K562 (cell line): ENCODE measurements at regions not wholly inside any gene's neighbourhood (a gene's known extent, or its start where the extent isn't known, plus 50 kb on each side); places are given as distances from the start of the nearest gene placed in this dataset.

Source experiments
- BMI1 ChIP-seq: fragments of 150-350 bp; IDR thresholded peaks from 2 replicates; pipeline ENCODE4 v1.6.1; 2014; ENCODE audit warnings: low read length
- EHMT2 ChIP-seq: fragments of 450-650 bp; IDR thresholded peaks from 2 replicates; pipeline ENCODE4 v1.6.1; 2018; ENCODE audit warnings: antibody characterized with exemption
- FIP1L1 ChIP-seq: fragments of 200-400 bp; formaldehyde crosslinking; IDR thresholded peaks from 2 replicates; pipeline ENCODE4 v1.6.1; 2018; ENCODE audit warnings: mild to moderate bottlenecking, low read depth, low read length; ENCODE audit not compliant: poor library complexity, severe bottlenecking
- GTF2E2 ChIP-seq: fragments of 200-800 bp; sonication (Bioruptor generic); IDR thresholded peaks from 2 replicates; pipeline ENCODE4 v1.6.1; 2016; ENCODE audit warnings: missing genetic modification characterization, missing compliant biosample characterization
- KLF16 ChIP-seq: IDR thresholded peaks from 2 replicates; pipeline ENCODE4 v1.6.1; 2016; ENCODE audit warnings: antibody characterized with exemption
- MCM5 ChIP-seq: fragments of 450-650 bp; IDR thresholded peaks from 2 replicates; pipeline ENCODE4 v1.6.1; 2016; ENCODE audit warnings: low read depth
- NCOA1 ChIP-seq: fragments of 450-650 bp; IDR thresholded peaks from 2 replicates; pipeline ENCODE4 v1.6.1; 2016; ENCODE audit warnings: low read depth
- NCOA6 ChIP-seq: fragments of 450-650 bp; IDR thresholded peaks from 2 replicates; pipeline ENCODE4 v1.6.1; 2017; ENCODE audit warnings: mild to moderate bottlenecking
- NEUROD1 ChIP-seq: fragments of 150-350 bp; IDR thresholded peaks from 2 replicates; pipeline ENCODE4 v1.6.1; 2014; ENCODE audit warnings: borderline replicate concordance, low read length, low read depth; ENCODE audit not compliant: partially characterized antibody
- SMARCE1 ChIP-seq: fragments of 450-650 bp; IDR thresholded peaks from 2 replicates; pipeline ENCODE4 v1.7.1; 2016; ENCODE audit warnings: mild to moderate bottlenecking
- SNRNP70 ChIP-seq: fragments of 200-400 bp; formaldehyde crosslinking; optimal IDR thresholded peaks from 2 replicates; pipeline ENCODE3; 2017; ENCODE audit warnings: low read depth, low read length
- SP1 ChIP-seq: sonication (generic); formaldehyde crosslinking; IDR thresholded peaks from 2 replicates; pipeline ENCODE4 v1.8.1; 2022; ENCODE audit warnings: mild to moderate bottlenecking, missing genetic modification reagents
- XRCC4 ChIP-seq: IDR thresholded peaks from one replicate; pipeline ENCODE4 v1.6.1; 2011; ENCODE audit not compliant: insufficient read depth, insufficient read length; ENCODE audit errors: extremely low read depth
- ZBED1 ChIP-seq: IDR thresholded peaks from 2 replicates; pipeline ENCODE4 v1.6.1; 2014
- ZNF41 ChIP-seq: fragments of 250-450 bp; sonication (Bioruptor Pico); conservative IDR thresholded peaks from 2 replicates; pipeline ENCODE4 v1.4.0; 2020; ENCODE audit warnings: mild to moderate bottlenecking
- TF ChIP-seq, protein P1 (sequence below): fragments of 450-650 bp; formaldehyde crosslinking; IDR thresholded peaks from 2 replicates; pipeline ENCODE4 v1.4.0; 2020; ENCODE audit warnings: mild to moderate bottlenecking, mixed read lengths
- TF ChIP-seq, protein P2 (sequence below): fragments of 450-650 bp; formaldehyde crosslinking; IDR thresholded peaks from 2 replicates; pipeline ENCODE4 v1.4.0; 2022; ENCODE audit warnings: missing genetic modification characterization
- TF ChIP-seq, protein P3 (sequence below), 2 experiments: fragments of 450-650 bp; IDR thresholded peaks; 2 replicates each; pipeline ENCODE4 v1.6.1; 2016
- TF ChIP-seq, protein P4 (sequence below): fragments of 450-650 bp; IDR thresholded peaks from 2 replicates; pipeline ENCODE4 v1.6.1; 2016; ENCODE audit warnings: mild to moderate bottlenecking
- TF ChIP-seq, protein P5 (sequence below): fragments of 450-650 bp; formaldehyde crosslinking; IDR thresholded peaks from 2 replicates; pipeline ENCODE4 v1.4.0; 2022; ENCODE audit warnings: missing genetic modification characterization
- TF ChIP-seq, protein P6 (sequence below): fragments of 250-450 bp; sonication (Bioruptor Pico); IDR thresholded peaks from 2 replicates; pipeline ENCODE4 v1.8.0; 2022; ENCODE audit warnings: moderate library complexity, mild to moderate bottlenecking, inconsistent platforms

DNA sequence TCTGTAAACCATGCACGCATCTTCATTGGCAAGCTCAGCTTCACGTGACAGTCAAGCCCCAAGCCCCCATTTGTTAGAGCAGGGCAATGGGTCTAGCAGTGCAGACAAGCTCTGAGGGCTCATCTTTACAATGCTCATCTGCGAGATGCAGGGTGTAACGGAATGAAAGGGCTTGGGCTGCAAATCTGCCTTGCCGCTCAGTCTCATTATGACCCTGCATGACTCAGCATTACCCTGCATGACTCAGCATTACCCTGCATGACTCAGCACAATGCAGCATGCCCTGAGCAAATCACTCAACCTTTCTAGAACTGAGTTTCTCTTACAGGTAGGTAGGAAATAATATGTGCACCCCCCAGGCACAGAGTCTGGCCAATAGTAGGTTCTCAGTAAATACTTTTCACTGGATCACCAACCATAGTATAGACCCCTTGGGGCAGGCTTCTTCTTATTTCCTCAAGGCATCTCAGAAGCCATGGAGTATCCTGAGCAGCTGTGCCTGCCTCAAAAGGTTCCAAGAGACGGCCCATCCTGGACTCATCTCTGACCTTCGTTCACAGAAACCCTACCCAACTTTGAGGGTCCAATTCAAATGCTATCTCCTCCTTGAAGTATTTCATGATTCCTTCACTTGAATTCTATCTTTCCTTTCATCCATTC, 391.3 kb upstream of the CDH5 start (continued):
- TF ChIP-seq, protein P1, sequence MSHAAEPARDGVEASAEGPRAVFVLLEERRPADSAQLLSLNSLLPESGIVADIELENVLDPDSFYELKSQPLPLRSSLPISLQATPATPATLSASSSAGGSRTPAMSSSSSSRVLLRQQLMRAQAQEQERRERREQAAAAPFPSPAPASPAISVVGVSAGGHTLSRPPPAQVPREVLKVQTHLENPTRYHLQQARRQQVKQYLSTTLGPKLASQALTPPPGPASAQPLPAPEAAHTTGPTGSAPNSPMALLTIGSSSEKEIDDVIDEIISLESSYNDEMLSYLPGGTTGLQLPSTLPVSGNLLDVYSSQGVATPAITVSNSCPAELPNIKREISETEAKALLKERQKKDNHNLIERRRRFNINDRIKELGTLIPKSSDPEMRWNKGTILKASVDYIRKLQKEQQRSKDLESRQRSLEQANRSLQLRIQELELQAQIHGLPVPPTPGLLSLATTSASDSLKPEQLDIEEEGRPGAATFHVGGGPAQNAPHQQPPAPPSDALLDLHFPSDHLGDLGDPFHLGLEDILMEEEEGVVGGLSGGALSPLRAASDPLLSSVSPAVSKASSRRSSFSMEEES (CRISPR knock-in tag): no peak
- TF ChIP-seq NCOA1 (no peak), EHMT2 (no peak), NEUROD1 (peak; percentile 42), FIP1L1 (no peak), SMARCE1 (peak; percentile 82), ZBED1 (no peak), SP1 (no peak), MCM5 (no peak), NCOA6 (no peak), BMI1 (no peak), XRCC4 (no peak), GTF2E2 (tag) (no peak), ZNF41 (CRISPR knock-in tag) (no peak), SNRNP70 (no peak), KLF16 (no peak)
- TF ChIP-seq, protein P2, sequence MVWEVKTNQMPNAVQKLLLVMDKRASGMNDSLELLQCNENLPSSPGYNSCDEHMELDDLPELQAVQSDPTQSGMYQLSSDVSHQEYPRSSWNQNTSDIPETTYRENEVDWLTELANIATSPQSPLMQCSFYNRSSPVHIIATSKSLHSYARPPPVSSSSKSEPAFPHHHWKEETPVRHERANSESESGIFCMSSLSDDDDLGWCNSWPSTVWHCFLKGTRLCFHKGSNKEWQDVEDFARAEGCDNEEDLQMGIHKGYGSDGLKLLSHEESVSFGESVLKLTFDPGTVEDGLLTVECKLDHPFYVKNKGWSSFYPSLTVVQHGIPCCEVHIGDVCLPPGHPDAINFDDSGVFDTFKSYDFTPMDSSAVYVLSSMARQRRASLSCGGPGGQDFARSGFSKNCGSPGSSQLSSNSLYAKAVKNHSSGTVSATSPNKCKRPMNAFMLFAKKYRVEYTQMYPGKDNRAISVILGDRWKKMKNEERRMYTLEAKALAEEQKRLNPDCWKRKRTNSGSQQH: no peak
- TF ChIP-seq, protein P3, sequence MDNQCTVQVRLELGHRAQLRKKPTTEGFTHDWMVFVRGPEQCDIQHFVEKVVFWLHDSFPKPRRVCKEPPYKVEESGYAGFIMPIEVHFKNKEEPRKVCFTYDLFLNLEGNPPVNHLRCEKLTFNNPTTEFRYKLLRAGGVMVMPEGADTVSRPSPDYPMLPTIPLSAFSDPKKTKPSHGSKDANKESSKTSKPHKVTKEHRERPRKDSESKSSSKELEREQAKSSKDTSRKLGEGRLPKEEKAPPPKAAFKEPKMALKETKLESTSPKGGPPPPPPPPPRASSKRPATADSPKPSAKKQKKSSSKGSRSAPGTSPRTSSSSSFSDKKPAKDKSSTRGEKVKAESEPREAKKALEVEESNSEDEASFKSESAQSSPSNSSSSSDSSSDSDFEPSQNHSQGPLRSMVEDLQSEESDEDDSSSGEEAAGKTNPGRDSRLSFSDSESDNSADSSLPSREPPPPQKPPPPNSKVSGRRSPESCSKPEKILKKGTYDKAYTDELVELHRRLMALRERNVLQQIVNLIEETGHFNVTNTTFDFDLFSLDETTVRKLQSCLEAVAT (IDR thresholded peaks at IDR 0.05): no peak
- TF ChIP-seq, protein P4, sequence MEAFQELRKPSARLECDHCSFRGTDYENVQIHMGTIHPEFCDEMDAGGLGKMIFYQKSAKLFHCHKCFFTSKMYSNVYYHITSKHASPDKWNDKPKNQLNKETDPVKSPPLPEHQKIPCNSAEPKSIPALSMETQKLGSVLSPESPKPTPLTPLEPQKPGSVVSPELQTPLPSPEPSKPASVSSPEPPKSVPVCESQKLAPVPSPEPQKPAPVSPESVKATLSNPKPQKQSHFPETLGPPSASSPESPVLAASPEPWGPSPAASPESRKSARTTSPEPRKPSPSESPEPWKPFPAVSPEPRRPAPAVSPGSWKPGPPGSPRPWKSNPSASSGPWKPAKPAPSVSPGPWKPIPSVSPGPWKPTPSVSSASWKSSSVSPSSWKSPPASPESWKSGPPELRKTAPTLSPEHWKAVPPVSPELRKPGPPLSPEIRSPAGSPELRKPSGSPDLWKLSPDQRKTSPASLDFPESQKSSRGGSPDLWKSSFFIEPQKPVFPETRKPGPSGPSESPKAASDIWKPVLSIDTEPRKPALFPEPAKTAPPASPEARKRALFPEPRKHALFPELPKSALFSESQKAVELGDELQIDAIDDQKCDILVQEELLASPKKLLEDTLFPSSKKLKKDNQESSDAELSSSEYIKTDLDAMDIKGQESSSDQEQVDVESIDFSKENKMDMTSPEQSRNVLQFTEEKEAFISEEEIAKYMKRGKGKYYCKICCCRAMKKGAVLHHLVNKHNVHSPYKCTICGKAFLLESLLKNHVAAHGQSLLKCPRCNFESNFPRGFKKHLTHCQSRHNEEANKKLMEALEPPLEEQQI: no peak
- TF ChIP-seq, protein P5, sequence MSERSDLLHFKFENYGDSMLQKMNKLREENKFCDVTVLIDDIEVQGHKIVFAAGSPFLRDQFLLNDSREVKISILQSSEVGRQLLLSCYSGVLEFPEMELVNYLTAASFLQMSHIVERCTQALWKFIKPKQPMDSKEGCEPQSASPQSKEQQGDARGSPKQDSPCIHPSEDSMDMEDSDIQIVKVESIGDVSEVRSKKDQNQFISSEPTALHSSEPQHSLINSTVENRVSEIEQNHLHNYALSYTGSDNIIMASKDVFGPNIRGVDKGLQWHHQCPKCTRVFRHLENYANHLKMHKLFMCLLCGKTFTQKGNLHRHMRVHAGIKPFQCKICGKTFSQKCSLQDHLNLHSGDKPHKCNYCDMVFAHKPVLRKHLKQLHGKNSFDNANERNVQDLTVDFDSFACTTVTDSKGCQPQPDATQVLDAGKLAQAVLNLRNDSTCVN (CRISPR knock-in tag): no peak
- TF ChIP-seq, protein P6, sequence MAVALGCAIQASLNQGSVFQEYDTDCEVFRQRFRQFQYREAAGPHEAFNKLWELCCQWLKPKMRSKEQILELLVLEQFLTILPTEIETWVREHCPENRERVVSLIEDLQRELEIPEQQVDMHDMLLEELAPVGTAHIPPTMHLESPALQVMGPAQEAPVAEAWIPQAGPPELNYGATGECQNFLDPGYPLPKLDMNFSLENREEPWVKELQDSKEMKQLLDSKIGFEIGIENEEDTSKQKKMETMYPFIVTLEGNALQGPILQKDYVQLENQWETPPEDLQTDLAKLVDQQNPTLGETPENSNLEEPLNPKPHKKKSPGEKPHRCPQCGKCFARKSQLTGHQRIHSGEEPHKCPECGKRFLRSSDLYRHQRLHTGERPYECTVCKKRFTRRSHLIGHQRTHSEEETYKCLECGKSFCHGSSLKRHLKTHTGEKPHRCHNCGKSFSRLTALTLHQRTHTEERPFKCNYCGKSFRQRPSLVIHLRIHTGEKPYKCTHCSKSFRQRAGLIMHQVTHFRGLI: 0 out of 2 replicates have a peak, but pooled peaks have one; percentile 3
